Endothelial cell of umbilical vein (primary cell): ENCODE measurements at regions not wholly inside any gene's neighbourhood (a gene's known extent, or its start where the extent isn't known, plus 50 kb on each side); places are given as distances from the start of the nearest gene placed in this dataset.
A peak's percentile ranks its signal among the peaks of the same experiment; 100 is the strongest.

Experiments used
- BruUV-seq: library from RNA; stranded (reverse); fragments of 400-500 nt; replicated peaks from 2 replicates; lab custom pipeline; 2021; lab: Mats Ljungman, UMichigan
- CTCF ChIA-PET: fragments of 300-600, 350-600 bp; sonication (Branson Sonifier 250); formaldehyde crosslinking; loops from one replicate; lab custom pipeline; 2021; ENCODE audit warnings: antibody characterized with exemption, inconsistent platforms; lab: Charles Lee
- POLR2A ChIA-PET: fragments of 300-600, 350-600 bp; sonication (Branson Sonifier 250); formaldehyde crosslinking; loops from one replicate; lab custom pipeline; 2021; ENCODE audit warnings: antibody characterized with exemption, inconsistent platforms; lab: Charles Lee
- DNase-seq: peaks from one replicate; pipeline ENCODE4 v3.0.0-alpha.2; 2011; ENCODE audit warnings: low read depth, low spot score
- FAIRE-seq: peaks from 2 replicates; lab custom pipeline; 2011; peaks lifted over from hg19 to GRCh38; lab: Jason Lieb, UNC
- H2AFZ ChIP-seq: 2 replicates; pipeline ENCODE4 v1.6.0; 2012; ENCODE audit warnings: low read depth, low read length, control low read depth, inconsistent platforms
- H3K27ac ChIP-seq: 2 replicates; pipeline ENCODE4 v1.5.1; 2011; ENCODE audit warnings: low read depth, mild to moderate bottlenecking, control low read depth, low read length, moderate library complexity; ENCODE audit not compliant: insufficient read depth
- H3K27me3 ChIP-seq, 2 experiments: 2 replicates each; pipeline versions ENCODE4 v1.6.0 to v1.6.1; 2011; ENCODE audit warnings: low read length in 2 of 2, mixed read lengths in 1 of 2; ENCODE audit not compliant: control insufficient read depth in 2 of 2, insufficient read depth in 2 of 2
- H3K36me3 ChIP-seq, 2 experiments: 2 replicates in 1 of 2; 3 replicates in 1 of 2; pipeline ENCODE4 v1.5.1; 2011; ENCODE audit warnings: low read length in 2 of 2, mild to moderate bottlenecking in 1 of 2, moderate library complexity in 1 of 2; ENCODE audit not compliant: control insufficient read depth in 2 of 2, insufficient read depth in 2 of 2; ENCODE audit errors: extremely low read depth in 1 of 2
- H3K4me1 ChIP-seq: 3 replicates; pipeline ENCODE4 v1.5.1; 2011; ENCODE audit warnings: mild to moderate bottlenecking, low read length; ENCODE audit not compliant: control insufficient read depth, insufficient read depth; ENCODE audit errors: extremely low read depth
- H3K4me2 ChIP-seq: 2 replicates; pipeline ENCODE4 v1.6.1; 2011; ENCODE audit warnings: low read length, control low read depth, mixed read lengths; ENCODE audit not compliant: insufficient read depth
- H3K4me3 ChIP-seq, 3 experiments: fragments of 200-600 bp in 1 of 3; sonication (generic), shearing (Covaris generic) in 1 of 3; replicated peaks in 1 of 3; 2 replicates each; pipeline ENCODE4 v1.5.1; 2011 to 2016; ENCODE audit warnings: control low read depth in 3 of 3, low read length in 3 of 3, mild to moderate bottlenecking in 2 of 3, inconsistent platforms in 1 of 3, low read depth in 1 of 3, moderate library complexity in 1 of 3; ENCODE audit not compliant: insufficient read depth in 1 of 3
- H3K79me2 ChIP-seq: 2 replicates; pipeline ENCODE4 v1.6.0; 2012; ENCODE audit warnings: low read length, inconsistent platforms; ENCODE audit not compliant: control insufficient read depth, insufficient read depth
- H3K9ac ChIP-seq: replicated peaks from 2 replicates; pipeline ENCODE3; 2011; ENCODE audit warnings: low read length, control low read depth; ENCODE audit not compliant: insufficient read depth; ENCODE audit errors: extremely low read depth
- H3K9me1 ChIP-seq: replicated peaks from 3 replicates; pipeline ENCODE4 v1.6.0; 2011; ENCODE audit warnings: mild to moderate bottlenecking, low read length; ENCODE audit not compliant: control insufficient read depth, insufficient read depth; ENCODE audit errors: extremely low read depth
- H3K9me3 ChIP-seq: replicated peaks from 2 replicates; pipeline ENCODE4 v1.5.1; 2012; ENCODE audit warnings: low read length, inconsistent platforms; ENCODE audit not compliant: control insufficient read depth, insufficient read depth
- H4K20me1 ChIP-seq: replicated peaks from 2 replicates; pipeline ENCODE3; 2011; ENCODE audit warnings: mild to moderate bottlenecking, low read length; ENCODE audit not compliant: control insufficient read depth, insufficient read depth; ENCODE audit errors: extremely low read depth
- FOS ChIP-seq: IDR thresholded peaks from 2 replicates; pipeline ENCODE4 v1.6.1; 2011; ENCODE audit warnings: mild to moderate bottlenecking, low read length, moderate library complexity, borderline replicate concordance; ENCODE audit not compliant: insufficient read depth
- GATA2 ChIP-seq: IDR thresholded peaks from 2 replicates; pipeline ENCODE4 v1.7.0; 2011; ENCODE audit warnings: low read depth, mild to moderate bottlenecking, moderate library complexity, mixed read lengths, low read length; ENCODE audit not compliant: insufficient read length, insufficient read depth
- JUN ChIP-seq: IDR thresholded peaks from 2 replicates; pipeline ENCODE4 v1.6.1; 2011; ENCODE audit warnings: borderline replicate concordance, low read depth; ENCODE audit not compliant: insufficient read length, insufficient read depth
- MAX ChIP-seq: IDR thresholded peaks from 2 replicates; pipeline ENCODE4 v1.6.1; 2011; ENCODE audit not compliant: insufficient read depth, insufficient read length
- POLR2AphosphoS5 ChIP-seq: IDR thresholded peaks from 2 replicates; pipeline ENCODE4 v1.6.1; 2012; ENCODE audit warnings: low read depth, mild to moderate bottlenecking, control low read depth, low read length, moderate library complexity; ENCODE audit not compliant: insufficient read depth
- dilution Hi-C: fragments of 300-500 bp; cut with MboI; formaldehyde crosslinking; loops from one replicate; pipeline ENCODE4 v1.15.0; 2019; ENCODE audit warnings: low sequenced_read_pairs; ENCODE audit not compliant: extremely low pct_ligation_motif_present
- intact Hi-C: fragments of 100-400 bp; cut with micrococcal nuclease; formaldehyde crosslinking; loops from one replicate; pipeline ENCODE4 v1.10.0; 2022

GRCh38 chr10:110387617-110387982 lies 82.9 kb upstream of the SMNDC1 start:
- H3K4me2 ChIP-seq, result peak overlapping the region; percentile 23
- dilution Hi-C loops, result no loop called here
- H3K9me1 ChIP-seq, result no peaks in the 10 kb centered on the region
- DNase-seq (no peak), FAIRE-seq (no peak)
- TF ChIP-seq POLR2AphosphoS5, result no peak
- no peak for TF ChIP-seq MAX
- TF ChIP-seq GATA2, result no peak
- CTCF ChIA-PET, result no interaction called here
- H3K9me3 ChIP-seq, result no peaks in the 10 kb centered on the region
- H3K36me3 ChIP-seq, result no peaks in the 10 kb centered on the region
- no TSS peak for BruUV-seq
- POLR2A ChIA-PET, result no interaction called here
- no peaks in the 10 kb centered on the region for H3K79me2 ChIP-seq
- no peaks in the 10 kb centered on the region for H3K27me3 ChIP-seq
- intact Hi-C loops, result no loop called here
- H3K9ac ChIP-seq, result peak overlapping the region; percentile 51
- no peak overlapping the region for H3K4me3 ChIP-seq
- no peaks in the 10 kb centered on the region for H4K20me1 ChIP-seq
- peak overlapping the region; percentile 73 for H2AFZ ChIP-seq
- H3K27ac ChIP-seq, result peak overlapping the region; percentile 69
- peaks cover 27% of the 10 kb centered on the region for H3K4me1 ChIP-seq

DNA sequence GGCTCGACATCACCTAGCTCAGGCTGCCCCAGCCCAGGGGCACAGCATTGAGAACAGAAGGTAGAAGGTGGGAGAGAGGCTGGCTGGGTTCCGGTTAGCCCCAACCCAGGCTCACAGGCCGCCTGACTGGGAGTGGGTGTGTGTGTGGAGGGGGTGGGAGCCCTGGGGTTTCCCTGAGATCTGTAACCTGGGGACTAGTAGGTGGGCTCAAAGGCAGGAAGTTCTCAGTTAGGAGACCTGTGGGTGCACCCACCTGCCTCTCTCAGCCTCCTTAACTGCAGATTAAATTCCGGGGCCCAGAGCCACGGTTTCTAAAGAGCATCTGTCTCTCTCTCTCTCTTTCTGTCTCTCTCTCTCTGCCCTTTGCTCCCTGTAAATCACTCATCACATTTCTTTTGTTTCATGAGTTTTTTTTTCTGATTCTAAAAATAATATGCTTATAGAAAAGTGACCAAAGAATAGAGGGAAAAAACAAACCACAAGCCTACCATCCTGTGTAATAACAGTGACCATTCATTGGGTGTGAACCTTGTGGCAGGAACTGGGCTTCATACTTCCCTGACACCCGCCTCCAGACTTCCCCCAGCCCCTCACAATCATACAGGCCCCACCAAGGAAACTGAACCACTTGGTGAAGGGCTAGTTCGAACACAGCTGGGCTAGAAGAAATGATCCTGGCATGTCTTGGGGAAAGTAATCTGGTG lies 83.4 kb upstream of the SMNDC1 start:
- no peaks in the 10 kb centered on the region for H3K36me3 ChIP-seq
- intact Hi-C loops (loop anchor here (1.0 to 2.0 kb wide), 6 partner anchors 8 to 159 kb away; partner anchors contain the start of gene DUSP5), dilution Hi-C loops (no loop called here)
- H3K4me1 ChIP-seq, result peaks cover 33% of the 10 kb centered on the region
- H3K4me2 ChIP-seq, result peak overlapping the region; percentile 23
- H4K20me1 ChIP-seq, result no peaks in the 10 kb centered on the region
- H3K4me3 ChIP-seq, result no peak overlapping the region
- H3K27ac ChIP-seq, result peak overlapping the region; percentile 69
- FAIRE-seq, result peak; percentile 95
- H3K9me3 ChIP-seq, result no peaks in the 10 kb centered on the region
- no TSS peak for BruUV-seq
- H3K27me3 ChIP-seq, result no peaks in the 10 kb centered on the region
- H3K9ac ChIP-seq, result peak overlapping the region; percentile 51
- DNase-seq, result peak; percentile 90
- no peaks in the 10 kb centered on the region for H3K79me2 ChIP-seq
- POLR2A ChIA-PET, result no interaction called here
- TF ChIP-seq FOS (no peak), JUN (peak; percentile 12), GATA2 (peak; percentile 12)
- CTCF ChIA-PET, result interaction anchor here (0.8 to 1.8 kb wide), 2 partner anchors 34 to 111 kb away, joined by 3 to 6 read pairs; no protein-coding TSS in a partner anchor
- peak overlapping the region; percentile 73 for H2AFZ ChIP-seq
- H3K9me1 ChIP-seq, result no peaks in the 10 kb centered on the region
